Spleen (tissue), 7 donors: ENCODE measurements at regions not wholly inside any gene's neighbourhood (a gene's known extent, or its start where the extent isn't known, plus 50 kb on each side); places are given as distances from the start of the nearest gene placed in this dataset.

Experiments used
- CTCF ChIP-seq, 11 experiments: fragments of 200-600 bp in 7 of 11; fragments of 450-650 bp in 4 of 11; sonication (generic) in 4 of 11; IDR thresholded peaks in 8 of 11; conservative IDR thresholded peaks in 3 of 11; 1 replicate in 7 of 11; 2 replicates in 4 of 11; pipeline versions ENCODE4 v1.4.0 to v1.8.0; 2016 to 2021; ENCODE audit warnings: antibody characterized with exemption in 11 of 11, inconsistent platforms in 4 of 11, mild to moderate bottlenecking in 1 of 11
- POLR2A ChIP-seq, 3 donors: fragments of 450-650 bp; IDR thresholded peaks; one replicate each; pipeline ENCODE4 v1.5.1; 2017; ENCODE audit warnings: antibody characterized with exemption in 3 of 3, mild to moderate bottlenecking in 1 of 3
- donor health status: DM: no; HTN: no; CAD: no; lungs with moderate emphysema.
- donor health status: DM: no; HTN: no; CAD: no.
- donor health status: DM: no; HTN: no; CAD: no.

- TF ChIP-seq CTCF (IDR thresholded peaks at IDR 0.05 in 8 of 11, conservative IDR thresholded peaks at IDR 0.05 in 3 of 11) (no peak), POLR2A (IDR thresholded peaks at IDR 0.05) (no peak)
Measured at GRCh38 chr1:70720521-70720920, 309.5 kb downstream of the CTH start.
